ENCODE measurements at regions not wholly inside any gene's neighbourhood (a gene's known extent, or its start where the extent isn't known, plus 50 kb on each side); places are given as distances from the start of the nearest gene placed in this dataset.

DNA sequence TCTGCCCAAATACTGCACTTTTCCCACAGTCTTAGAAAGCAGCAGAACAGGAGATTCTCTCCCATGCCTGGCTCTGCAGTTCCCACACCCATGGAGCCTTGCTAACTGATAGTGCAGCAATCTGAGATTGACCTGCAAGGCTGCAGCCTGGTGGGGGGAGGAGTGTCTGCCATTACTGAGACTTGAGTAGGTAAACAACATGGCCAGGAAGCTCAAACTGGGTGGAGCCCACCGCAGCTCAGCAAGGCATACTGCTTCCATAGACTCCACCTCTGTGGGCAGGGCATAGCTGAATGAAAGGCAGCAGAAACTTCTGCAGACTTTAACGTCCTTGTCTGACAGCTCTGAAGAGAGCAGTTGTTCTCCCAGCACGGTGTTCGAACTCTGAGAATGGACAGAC is 358.5 kb upstream of the PCDH9 start:
- no peak overlapping the region for H3K4me2 ChIP-seq (ENCODE audit: low read length)
- no peak overlapping the region for H3K27ac ChIP-seq (ENCODE audit: low read length)
- no peak overlapping the region for H3K4me3 ChIP-seq (ENCODE audit: low read length)
- TF ChIP-seq EZH2phosphoT487 (IDR thresholded peaks at IDR 0.05; ENCODE audit: low read depth) (no peak), CTCF (IDR thresholded peaks at IDR 0.05; ENCODE audit: low read depth, low read length) (no peak)
- no peak overlapping the region for H2AFZ ChIP-seq (ENCODE audit: low read depth, low read length)
- no peaks in the 10 kb centered on the region for H3K4me1 ChIP-seq (ENCODE audit: low read length)
- H3K9me3 ChIP-seq (ENCODE audit: insufficient read depth, low read length), result no peaks in the 10 kb centered on the region
- H3K36me3 ChIP-seq (replicated peaks; ENCODE audit: low read depth, low read length), result no peaks in the 10 kb centered on the region
- no peaks in the 10 kb centered on the region for H3K27me3 ChIP-seq (ENCODE audit: low read depth, low read length)
- H4K20me1 ChIP-seq (ENCODE audit: insufficient read depth, low read length), result no peaks in the 10 kb centered on the region
- no peaks in the 10 kb centered on the region for H3K79me2 ChIP-seq (ENCODE audit: low read length)
- H3K9ac ChIP-seq (ENCODE audit: low read length), result no peak overlapping the region

GRCh38 chr13:67577361-67577760 is 347.2 kb upstream of the PCDH9 start:
- Histone ChIP-seq H3K4me1 (ENCODE audit: low read length) (no peaks in the 10 kb centered on the region), H4K20me1 (ENCODE audit: insufficient read depth, low read length) (no peaks in the 10 kb centered on the region), H2AFZ (ENCODE audit: low read depth, low read length) (no peak overlapping the region), H3K36me3 (replicated peaks; ENCODE audit: low read depth, low read length) (no peaks in the 10 kb centered on the region), H3K9me3 (ENCODE audit: insufficient read depth, low read length) (no peaks in the 10 kb centered on the region), H3K27ac (ENCODE audit: low read length) (no peak overlapping the region), H3K4me3 (ENCODE audit: low read length) (no peak overlapping the region), H3K9ac (ENCODE audit: low read length) (no peak overlapping the region), H3K79me2 (ENCODE audit: low read length) (no peaks in the 10 kb centered on the region), H3K27me3 (ENCODE audit: low read depth, low read length) (no peaks in the 10 kb centered on the region), H3K4me2 (ENCODE audit: low read length) (no peak overlapping the region)
- TF ChIP-seq CTCF (IDR thresholded peaks at IDR 0.05; ENCODE audit: low read depth, low read length), result no peak
- TF ChIP-seq EZH2phosphoT487 (IDR thresholded peaks at IDR 0.05; ENCODE audit: low read depth), result no peak

- Histone ChIP-seq H4K20me1 (ENCODE audit: insufficient read depth, low read length) (no peaks in the 10 kb centered on the region), H3K27me3 (ENCODE audit: low read depth, low read length) (no peaks in the 10 kb centered on the region), H3K4me3 (ENCODE audit: low read length) (no peak overlapping the region), H3K9ac (ENCODE audit: low read length) (no peak overlapping the region), H3K79me2 (ENCODE audit: low read length) (no peaks in the 10 kb centered on the region), H3K27ac (ENCODE audit: low read length) (no peak overlapping the region), H2AFZ (ENCODE audit: low read depth, low read length) (no peak overlapping the region), H3K4me2 (ENCODE audit: low read length) (no peak overlapping the region), H3K4me1 (ENCODE audit: low read length) (no peaks in the 10 kb centered on the region), H3K36me3 (replicated peaks; ENCODE audit: low read depth, low read length) (no peaks in the 10 kb centered on the region), H3K9me3 (ENCODE audit: insufficient read depth, low read length) (no peaks in the 10 kb centered on the region)
- TF ChIP-seq EZH2phosphoT487 (IDR thresholded peaks at IDR 0.05; ENCODE audit: low read depth) (no peak), CTCF (IDR thresholded peaks at IDR 0.05; ENCODE audit: low read depth, low read length) (no peak)
Observed at GRCh38 chr13:67574320-67575233, 344.4 kb upstream of the PCDH9 start.

- Histone ChIP-seq H3K4me1 (ENCODE audit: low read length) (no peaks in the 10 kb centered on the region), H4K20me1 (ENCODE audit: insufficient read depth, low read length) (no peaks in the 10 kb centered on the region), H3K36me3 (replicated peaks; ENCODE audit: low read depth, low read length) (no peaks in the 10 kb centered on the region), H3K27me3 (ENCODE audit: low read depth, low read length) (no peaks in the 10 kb centered on the region), H3K9me3 (ENCODE audit: insufficient read depth, low read length) (no peaks in the 10 kb centered on the region), H3K27ac (ENCODE audit: low read length) (no peak overlapping the region), H3K79me2 (ENCODE audit: low read length) (no peaks in the 10 kb centered on the region), H3K9ac (ENCODE audit: low read length) (no peak overlapping the region), H3K4me3 (ENCODE audit: low read length) (no peak overlapping the region), H2AFZ (ENCODE audit: low read depth, low read length) (no peak overlapping the region), H3K4me2 (ENCODE audit: low read length) (no peak overlapping the region)
- TF ChIP-seq EZH2phosphoT487 (IDR thresholded peaks at IDR 0.05; ENCODE audit: low read depth) (no peak), CTCF (IDR thresholded peaks at IDR 0.05; ENCODE audit: low read depth, low read length) (no peak)
Observed at GRCh38 chr13:67568205-67568604, 338.1 kb upstream of the PCDH9 start.
